Right lobe of liver (tissue), 6 donors: ENCODE measurements at regions not wholly inside any gene's neighbourhood (a gene's known extent, or its start where the extent isn't known, plus 50 kb on each side); places are given as distances from the start of the nearest gene placed in this dataset.

Experiments used
- ATAC-seq, 4 donors: fragments of 200-7000 bp; cut with Tn5 transposase; one replicate each; pipeline ENCODE4 v1.9.1; 2020; ENCODE audit warnings: mild to moderate bottlenecking in 4 of 4, moderate library complexity in 4 of 4
- DNase-seq, 3 donors: peaks; one replicate each; pipeline ENCODE4 v3.0.0-alpha.2; 2020
- H3K27ac ChIP-seq, 3 donors: fragments of 200-600 bp; one replicate each; pipeline ENCODE4 v1.8.0; 2022
- H3K27me3 ChIP-seq, 2 donors: fragments of 200-600 bp; one replicate each; pipeline ENCODE4 v1.8.0; 2022
- H3K36me3 ChIP-seq, 4 donors: fragments of 200-600 bp; sonication (generic) in 1 of 4; one replicate each; pipeline versions ENCODE4 v1.5.1 to v1.8.0; 2017 to 2022; ENCODE audit warnings: control low read depth in 1 of 4
- H3K4me1 ChIP-seq, 4 donors: fragments of 200-600 bp; sonication (generic) in 1 of 4; one replicate each; pipeline versions ENCODE4 v1.5.1 to v1.8.0; 2017 to 2022; ENCODE audit warnings: control low read depth in 1 of 4
- H3K4me3 ChIP-seq, 3 donors: fragments of 200-600 bp; one replicate each; pipeline ENCODE4 v1.8.0; 2022
- H3K9me3 ChIP-seq, 4 donors: fragments of 200-600 bp; sonication (generic) in 1 of 4; one replicate each; pipeline versions ENCODE4 v1.5.1 to v1.8.0; 2017 to 2022; ENCODE audit warnings: control low read depth in 1 of 4
- CTCF ChIP-seq, 4 donors: fragments of 200-600 bp in 3 of 4; fragments of 450-650 bp in 1 of 4; IDR thresholded peaks; one replicate each; pipeline versions ENCODE4 v1.5.1 to v1.8.0; 2016 to 2022; ENCODE audit warnings: antibody characterized with exemption in 4 of 4, mild to moderate bottlenecking in 2 of 4
- POLR2A ChIP-seq: fragments of 450-650 bp; IDR thresholded peaks from one replicate; pipeline ENCODE4 v1.6.1; 2017; ENCODE audit warnings: antibody characterized with exemption, mild to moderate bottlenecking
- WGBS: methylation state at CpG from one replicate; pipeline ENCODE4 v1.1.6; 2018; ENCODE audit warnings: low coverage, low lambda C conversion rate; ENCODE audit not compliant: insufficient coverage; ENCODE audit errors: missing lambda C conversion rate; 5-methylcytosine and 5-hydroxymethylcytosine counted together
- intact Hi-C, 2 donors: fragments of 100-400 bp; cut with DNase I; formaldehyde crosslinking; loops; one replicate each; pipeline versions ENCODE4 v1.11.2 to v1.14.1; 2022
- donor health status: DM: no; HTN: yes; CAD: no.
- donor health status: DM: no; HTN: no; CAD: no.
- donor health status: DM: no; HTN: no; CAD: no.
- donor health status: DM: no; HTN: yes; CAD: no.
- donor health status: DM: no; HTN: yes; CAD: no.

DNA sequence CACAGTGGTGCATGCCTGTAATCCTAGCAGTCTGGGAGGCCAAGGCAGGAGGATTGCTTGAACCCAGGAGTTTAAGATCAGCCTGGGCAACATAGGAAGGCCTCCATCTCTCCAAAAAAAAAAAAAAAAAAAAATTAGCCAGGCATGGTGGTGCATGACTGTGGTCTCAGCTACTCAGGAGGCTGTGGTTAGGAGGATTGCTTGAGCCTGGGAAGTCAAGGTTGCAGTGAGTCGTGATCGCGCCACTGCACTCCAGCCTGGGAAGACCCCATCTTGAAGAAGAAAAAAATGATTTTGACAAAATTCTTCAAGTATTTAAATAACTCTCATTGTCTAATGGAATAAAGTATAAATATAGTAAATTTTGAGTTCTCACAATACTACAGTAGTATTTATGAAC lies 219.2 kb upstream of the SSTR1 start:
- Histone ChIP-seq H3K27ac (no peak overlapping the region), H3K4me3 (no peak overlapping the region), H3K9me3 (no peaks in the 10 kb centered on the region), H3K4me1 (no peaks in the 10 kb centered on the region), H3K27me3 (no peaks in the 10 kb centered on the region), H3K36me3 (no peaks in the 10 kb centered on the region)
- TF ChIP-seq CTCF (IDR thresholded peaks at IDR 0.05) (no peak), POLR2A (no peak)
- no peak for DNase-seq
- intact Hi-C loops: no loop called here
- WGBS: 91% methylated on average over 3 of the region's 3 CpGs
- no peak for ATAC-seq

DNA sequence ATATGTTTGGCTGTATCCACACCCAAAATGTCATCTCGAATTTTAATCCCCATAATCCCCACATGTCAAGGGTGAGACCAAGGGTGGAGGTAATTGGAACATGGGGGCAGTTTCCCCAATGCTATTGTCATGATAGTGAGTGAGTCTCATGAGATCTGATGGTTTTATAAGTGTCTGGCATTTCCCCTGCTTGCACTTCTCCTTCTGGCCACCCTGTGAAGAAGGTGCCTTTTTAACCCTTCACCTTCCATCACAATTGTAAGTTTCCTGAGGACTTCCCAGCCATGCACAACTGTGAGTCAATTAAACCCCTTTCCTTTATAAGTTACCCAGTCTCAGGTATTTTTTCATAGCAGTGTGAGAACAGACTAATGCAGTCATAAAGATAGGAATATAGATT lies 216.7 kb upstream of the SSTR1 start:
- no peaks in the 10 kb centered on the region for H3K36me3 ChIP-seq
- H3K9me3 ChIP-seq: no peaks in the 10 kb centered on the region
- no peak overlapping the region for H3K27ac ChIP-seq
- TF ChIP-seq CTCF (IDR thresholded peaks at IDR 0.05) (no peak), POLR2A (no peak)
- WGBS: 23% methylated on average over 1 of the region's 1 CpG
- no peaks in the 10 kb centered on the region for H3K27me3 ChIP-seq
- intact Hi-C loops: no loop called here
- no peaks in the 10 kb centered on the region for H3K4me1 ChIP-seq
- H3K4me3 ChIP-seq: no peak overlapping the region
- DNase-seq: no peak
- no peak for ATAC-seq

- Histone ChIP-seq H3K4me3 (no peak overlapping the region), H3K27me3 (no peaks in the 10 kb centered on the region), H3K9me3 (no peaks in the 10 kb centered on the region), H3K36me3 (no peaks in the 10 kb centered on the region), H3K4me1 (no peaks in the 10 kb centered on the region), H3K27ac (no peak overlapping the region)
- ATAC-seq (no peak), DNase-seq (no peak)
- intact Hi-C loops: no loop called here
- TF ChIP-seq CTCF (IDR thresholded peaks at IDR 0.05) (no peak), POLR2A (no peak)
These were observed 215.2 kb upstream of the SSTR1 start for GRCh38 chr14:37992499-37992898.

GRCh38 chr14:37994846-37995372 lies 212.8 kb upstream of the SSTR1 start:
- no peak for DNase-seq
- TF ChIP-seq POLR2A (no peak), CTCF (IDR thresholded peaks at IDR 0.05) (no peak)
- ATAC-seq: no peak
- intact Hi-C loops: no loop called here
- WGBS: 64% methylated on average over 4 of the region's 4 CpGs
- Histone ChIP-seq H3K27ac (no peak overlapping the region), H3K4me3 (no peak overlapping the region), H3K27me3 (no peaks in the 10 kb centered on the region), H3K36me3 (no peaks in the 10 kb centered on the region), H3K4me1 (peaks cover 0 to under 1% (median 0%) of the 10 kb centered on the region in 4 donors), H3K9me3 (no peaks in the 10 kb centered on the region)

GRCh38 chr14:37997017-37997416 lies 210.7 kb upstream of the SSTR1 start:
- no peaks in the 10 kb centered on the region for H3K36me3 ChIP-seq
- peaks cover 0 to 9% (median 0%) of the 10 kb centered on the region in 4 donors for H3K4me1 ChIP-seq
- intact Hi-C loops: no loop called here
- TF ChIP-seq CTCF (IDR thresholded peaks at IDR 0.05): no peak
- TF ChIP-seq POLR2A: no peak
- H3K9me3 ChIP-seq: no peaks in the 10 kb centered on the region
- no peaks in the 10 kb centered on the region for H3K27me3 ChIP-seq
- no peak overlapping the region for H3K27ac ChIP-seq
- DNase-seq (no peak), ATAC-seq (no peak)
- no peak overlapping the region for H3K4me3 ChIP-seq
- WGBS: 92% methylated on average over 3 of the region's 3 CpGs
